Activated CD8-positive, alpha-beta memory T cell treated with anti-CD3 and anti-CD28 coated beads, Interleukin-2, amount 50 U/mL, for 1 hour (primary cell): ENCODE measurements at regions not wholly inside any gene's neighbourhood (a gene's known extent, or its start where the extent isn't known, plus 50 kb on each side); places are given as distances from the start of the nearest gene placed in this dataset.

ENCODE experiments used
- DNase-seq: peaks from one replicate; pipeline ENCODE4 v3.0.0-alpha.2; 2020; ENCODE audit errors: extremely low read depth

- no peak for DNase-seq
Measured at GRCh38 chr9:91157883-91158282, 203.8 kb downstream of the AUH start.

- DNase-seq, result no peak
Measured at GRCh38 chr9:91158286-91158685, 203.4 kb downstream of the AUH start.

- DNase-seq, result no peak
Measured at GRCh38 chr9:91158946-91159345, 202.8 kb downstream of the AUH start.

- DNase-seq, result no peak
Measured at GRCh38 chr9:91159664-91160121, 202.0 kb downstream of the AUH start.

GRCh38 chr9:91160181-91160580 is 201.5 kb downstream of the AUH start:
- no peak for DNase-seq

GRCh38 chr9:91160599-91161464 is 200.9 kb downstream of the AUH start:
- DNase-seq, result no peak

- no peak for DNase-seq
Measured at GRCh38 chr9:91161465-91162300, 200.0 kb downstream of the AUH start.

- no peak for DNase-seq
Measured at GRCh38 chr9:91162311-91162710, 199.4 kb downstream of the AUH start.

GRCh38 chr9:91162784-91163443 is 198.8 kb downstream of the AUH start:
- no peak for DNase-seq

- no peak for DNase-seq
Measured at GRCh38 chr9:91163444-91163772, 198.3 kb downstream of the AUH start.

GRCh38 chr9:91163773-91164471 is 197.8 kb downstream of the AUH start:
- no peak for DNase-seq
